Upper lobe of left lung (tissue), 4 donors: ENCODE measurements at regions not wholly inside any gene's neighbourhood (a gene's known extent, or its start where the extent isn't known, plus 50 kb on each side); places are given as distances from the start of the nearest gene placed in this dataset.

ENCODE experiments used
- EP300 ChIP-seq, 4 donors: sonication (generic); formaldehyde crosslinking; IDR thresholded peaks; one replicate each; pipeline ENCODE4 v1.5.1; 2017; ENCODE audit warnings: antibody characterized with exemption in 4 of 4, control low read depth in 2 of 4
- POLR2A ChIP-seq, 4 donors: fragments of 450-650 bp; IDR thresholded peaks; one replicate each; pipeline ENCODE4 v1.5.1; 2016 to 2017; ENCODE audit warnings: antibody characterized with exemption in 4 of 4, mild to moderate bottlenecking in 2 of 4
- POLR2AphosphoS5 ChIP-seq, 2 donors: sonication (generic); formaldehyde crosslinking; IDR thresholded peaks; one replicate each; pipeline ENCODE4 v1.5.1; 2017; ENCODE audit warnings: antibody characterized with exemption in 2 of 2
- TF ChIP-seq, protein P1 (sequence below), 6 experiments: fragments of 450-650 bp in 4 of 6; fragments of 200-600 bp in 2 of 6; sonication (generic) in 2 of 6; IDR thresholded peaks; one replicate each; pipeline ENCODE4 v1.5.1; 2016 to 2019; ENCODE audit warnings: antibody characterized with exemption in 6 of 6

DNA sequence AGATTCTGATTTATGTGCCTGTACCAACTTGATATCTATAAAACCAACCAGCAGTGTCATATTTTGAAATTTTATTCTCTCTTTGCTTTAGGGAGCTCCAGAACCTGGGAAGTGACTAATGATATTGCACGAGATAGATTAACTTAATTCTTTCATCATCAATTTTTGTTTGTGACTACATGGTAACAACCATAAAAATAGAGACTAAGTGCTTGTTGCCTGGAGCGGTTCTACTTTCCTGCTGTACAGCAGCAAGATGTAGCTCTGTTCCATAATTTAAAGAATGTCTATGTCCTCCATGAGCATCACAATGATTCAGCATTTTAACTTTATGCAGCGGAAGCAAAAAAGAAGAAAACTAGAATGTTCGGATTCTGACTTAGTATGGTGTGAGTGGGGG, 275.6 kb downstream of the KLF5 start:
- TF ChIP-seq, protein P1, sequence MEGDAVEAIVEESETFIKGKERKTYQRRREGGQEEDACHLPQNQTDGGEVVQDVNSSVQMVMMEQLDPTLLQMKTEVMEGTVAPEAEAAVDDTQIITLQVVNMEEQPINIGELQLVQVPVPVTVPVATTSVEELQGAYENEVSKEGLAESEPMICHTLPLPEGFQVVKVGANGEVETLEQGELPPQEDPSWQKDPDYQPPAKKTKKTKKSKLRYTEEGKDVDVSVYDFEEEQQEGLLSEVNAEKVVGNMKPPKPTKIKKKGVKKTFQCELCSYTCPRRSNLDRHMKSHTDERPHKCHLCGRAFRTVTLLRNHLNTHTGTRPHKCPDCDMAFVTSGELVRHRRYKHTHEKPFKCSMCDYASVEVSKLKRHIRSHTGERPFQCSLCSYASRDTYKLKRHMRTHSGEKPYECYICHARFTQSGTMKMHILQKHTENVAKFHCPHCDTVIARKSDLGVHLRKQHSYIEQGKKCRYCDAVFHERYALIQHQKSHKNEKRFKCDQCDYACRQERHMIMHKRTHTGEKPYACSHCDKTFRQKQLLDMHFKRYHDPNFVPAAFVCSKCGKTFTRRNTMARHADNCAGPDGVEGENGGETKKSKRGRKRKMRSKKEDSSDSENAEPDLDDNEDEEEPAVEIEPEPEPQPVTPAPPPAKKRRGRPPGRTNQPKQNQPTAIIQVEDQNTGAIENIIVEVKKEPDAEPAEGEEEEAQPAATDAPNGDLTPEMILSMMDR (IDR thresholded peaks at IDR 0.05): no peak
- TF ChIP-seq POLR2AphosphoS5 (IDR thresholded peaks at IDR 0.05) (no peak), POLR2A (IDR thresholded peaks at IDR 0.05) (no peak), EP300 (IDR thresholded peaks at IDR 0.05) (no peak)
